ENCODE measurements at regions not wholly inside any gene's neighbourhood (a gene's known extent, or its start where the extent isn't known, plus 50 kb on each side); places are given as distances from the start of the nearest gene placed in this dataset.

DNA sequence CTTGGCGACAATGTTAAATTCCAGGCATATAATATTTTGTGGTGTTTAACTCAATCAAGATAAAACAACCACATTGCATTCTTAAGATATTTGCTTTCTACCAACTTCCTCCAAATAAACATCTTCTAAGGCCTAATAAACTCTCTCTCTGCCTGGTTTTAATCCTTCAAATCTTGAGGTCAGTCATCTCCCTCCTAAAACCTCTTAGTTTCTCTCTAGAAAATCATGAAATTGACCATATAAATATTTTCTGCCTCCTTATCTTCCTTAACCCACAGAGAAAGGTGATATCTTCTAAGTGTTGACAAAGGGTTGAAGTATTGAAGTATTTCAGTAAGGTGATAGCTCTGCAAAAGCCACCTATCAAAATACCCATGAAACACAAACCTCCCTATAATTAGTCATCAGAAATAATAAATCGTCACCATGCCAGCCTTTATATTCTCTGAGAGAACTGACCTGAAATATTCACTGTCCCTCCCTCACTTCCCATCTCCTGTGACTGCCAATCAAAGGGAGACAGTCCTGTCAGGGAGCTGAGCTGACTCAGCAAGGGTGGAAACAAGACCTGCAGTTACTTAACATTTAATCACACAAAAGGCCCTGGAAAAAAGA lies 1261.1 kb downstream of the ROBO1 start:
- no peak overlapping the region for H3K4me3 ChIP-seq (ENCODE audit: control insufficient read depth in 2 of 3, extremely low read depth in 1 of 3, insufficient read depth in 2 of 3, low read depth in 1 of 3, low read length in 3 of 3)
- H3K36me3 ChIP-seq (ENCODE audit: control insufficient read depth in 2 of 2, extremely low read depth in 1 of 2, insufficient read depth in 2 of 2, low read length in 2 of 2): no peaks in the 10 kb centered on the region
- no peak overlapping the region for H3K9ac ChIP-seq (ENCODE audit: control insufficient read depth, extremely low read depth, insufficient read depth, low read length)
- dilution Hi-C loops (cut with MboI; ENCODE audit: extremely low pct_ligation_motif_present, low sequenced_read_pairs): no loop called here
- no peaks in the 10 kb centered on the region for H4K20me1 ChIP-seq (ENCODE audit: control insufficient read depth, extremely low read depth, insufficient read depth, low read length)
- TF ChIP-seq CTCF (optimal IDR thresholded peaks at IDR 0.05 in 1 of 3, IDR thresholded peaks at IDR 0.05 in 1 of 3, conservative IDR thresholded peaks at IDR 0.05 in 1 of 3; ENCODE audit: extremely low read depth in 1 of 3, insufficient read depth in 2 of 3, low read length in 3 of 3): no peak
- TF ChIP-seq EZH2 (IDR thresholded peaks at IDR 0.05; ENCODE audit: low read length): no peak
- H3K27me3 ChIP-seq (ENCODE audit: control insufficient read depth, extremely low read depth, insufficient read depth, low read length): no peaks in the 10 kb centered on the region
- H3K27ac ChIP-seq (ENCODE audit: control insufficient read depth, insufficient read depth, low read length): peak overlapping the region; percentile 32
- FAIRE-seq (peak; percentile 65), DNase-seq (ENCODE audit: low read depth, low spot score) (no peak)
- no peaks in the 10 kb centered on the region for H3K9me1 ChIP-seq (ENCODE audit: control insufficient read depth, extremely low read depth, insufficient read depth, low read length)
- H3K4me1 ChIP-seq (ENCODE audit: control insufficient read depth, extremely low read depth, insufficient read depth, low read length): peaks cover 8% of the 10 kb centered on the region
- peak overlapping the region; percentile 47 for H3K4me2 ChIP-seq (ENCODE audit: control insufficient read depth, extremely low read depth, insufficient read depth, low read depth, low read length)
- no peaks in the 10 kb centered on the region for H3K9me3 ChIP-seq (ENCODE audit: control insufficient read depth, low read depth, low read length)
- no peaks in the 10 kb centered on the region for H3K79me2 ChIP-seq (ENCODE audit: control insufficient read depth, insufficient read depth, low read length)
- no peak overlapping the region for H2AFZ ChIP-seq (ENCODE audit: control insufficient read depth, low read length)

- peak overlapping the region; percentile 32 for H3K27ac ChIP-seq (ENCODE audit: control insufficient read depth, insufficient read depth, low read length)
- H3K9me3 ChIP-seq (ENCODE audit: control insufficient read depth, low read depth, low read length): no peaks in the 10 kb centered on the region
- no peak overlapping the region for H3K4me3 ChIP-seq (ENCODE audit: control insufficient read depth in 2 of 3, extremely low read depth in 1 of 3, insufficient read depth in 2 of 3, low read depth in 1 of 3, low read length in 3 of 3)
- no peak overlapping the region for H2AFZ ChIP-seq (ENCODE audit: control insufficient read depth, low read length)
- H4K20me1 ChIP-seq (ENCODE audit: control insufficient read depth, extremely low read depth, insufficient read depth, low read length): no peaks in the 10 kb centered on the region
- no peak overlapping the region for H3K9ac ChIP-seq (ENCODE audit: control insufficient read depth, extremely low read depth, insufficient read depth, low read length)
- H3K36me3 ChIP-seq (ENCODE audit: control insufficient read depth in 2 of 2, extremely low read depth in 1 of 2, insufficient read depth in 2 of 2, low read length in 2 of 2): no peaks in the 10 kb centered on the region
- no peaks in the 10 kb centered on the region for H3K79me2 ChIP-seq (ENCODE audit: control insufficient read depth, insufficient read depth, low read length)
- peaks cover 8% of the 10 kb centered on the region for H3K4me1 ChIP-seq (ENCODE audit: control insufficient read depth, extremely low read depth, insufficient read depth, low read length)
- peak overlapping the region; percentile 47 for H3K4me2 ChIP-seq (ENCODE audit: control insufficient read depth, extremely low read depth, insufficient read depth, low read depth, low read length)
- H3K27me3 ChIP-seq (ENCODE audit: control insufficient read depth, extremely low read depth, insufficient read depth, low read length): no peaks in the 10 kb centered on the region
- dilution Hi-C loops (cut with MboI; ENCODE audit: extremely low pct_ligation_motif_present, low sequenced_read_pairs): no loop called here
- no peak for TF ChIP-seq CTCF (optimal IDR thresholded peaks at IDR 0.05 in 1 of 3, IDR thresholded peaks at IDR 0.05 in 1 of 3, conservative IDR thresholded peaks at IDR 0.05 in 1 of 3; ENCODE audit: extremely low read depth in 1 of 3, insufficient read depth in 2 of 3, low read length in 3 of 3)
- TF ChIP-seq EZH2 (IDR thresholded peaks at IDR 0.05; ENCODE audit: low read length): no peak
- DNase-seq (ENCODE audit: low read depth, low spot score): peak; percentile 61
- no peaks in the 10 kb centered on the region for H3K9me1 ChIP-seq (ENCODE audit: control insufficient read depth, extremely low read depth, insufficient read depth, low read length)
- peak; percentile 73 for FAIRE-seq
Observed at GRCh38 chr3:78507196-78507984, 1260.4 kb downstream of the ROBO1 start.

Measured in keratinocyte (primary cell).